Liver (tissue), 3 donors: ENCODE measurements at regions not wholly inside any gene's neighbourhood (a gene's known extent, or its start where the extent isn't known, plus 50 kb on each side); places are given as distances from the start of the nearest gene placed in this dataset.

Experiments used
- CTCF ChIP-seq: fragments of 150-350 bp; IDR thresholded peaks from 2 replicates; pipeline ENCODE4 v1.5.1; 2017; ENCODE audit warnings: improper control_type of control experiment, low read depth, low read length; ENCODE audit not compliant: missing input control
- GABPA ChIP-seq, 2 donors: IDR thresholded peaks in 1 of 2; conservative IDR thresholded peaks in 1 of 2; 2 replicates each; pipeline ENCODE4 v1.6.1; 2016; ENCODE audit warnings: antibody characterized with exemption in 2 of 2, mild to moderate bottlenecking in 1 of 2, moderate library complexity in 1 of 2
- REST ChIP-seq: IDR thresholded peaks from 2 replicates; pipeline ENCODE4 v1.6.1; 2016; ENCODE audit warnings: antibody characterized with exemption, mild to moderate bottlenecking
- donor health status: healthy.
- donor health status: healthy.

DNA sequence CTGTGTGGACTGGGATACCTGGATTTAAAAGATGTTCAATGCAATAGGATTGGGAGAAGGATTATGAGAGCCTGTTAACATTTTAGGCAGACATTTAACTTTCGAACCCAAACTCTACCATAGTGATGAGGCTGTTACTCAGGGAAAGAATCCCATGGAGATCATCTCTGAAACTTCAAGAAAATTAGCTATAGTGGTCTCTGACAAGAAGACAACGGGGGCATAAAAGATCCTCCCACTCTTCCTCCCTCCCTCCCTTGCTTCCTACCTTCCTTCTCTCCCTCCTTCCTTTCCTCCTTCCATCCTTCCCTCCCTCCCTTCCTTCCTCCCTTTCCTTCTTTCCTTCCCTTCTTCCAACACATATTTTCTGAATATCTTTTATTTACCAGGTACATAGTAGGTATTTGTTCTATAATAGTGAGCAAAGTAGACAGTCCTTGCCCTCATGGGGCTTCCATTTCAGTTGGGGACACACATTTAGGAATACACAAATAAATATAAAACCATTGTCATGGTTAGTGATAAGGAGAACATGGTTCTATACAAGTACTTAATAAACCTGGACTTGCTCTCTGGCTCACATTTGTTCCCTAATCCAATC is 143.2 kb downstream of the ATP6V1G3 start:
- TF ChIP-seq CTCF (no peak), REST (no peak), GABPA (IDR thresholded peaks at IDR 0.05 in 1 of 2, conservative IDR thresholded peaks at IDR 0.05 in 1 of 2) (no peak)
